ENCODE measurements at regions not wholly inside any gene's neighbourhood (a gene's known extent, or its start where the extent isn't known, plus 50 kb on each side); places are given as distances from the start of the nearest gene placed in this dataset.
"Not testable (repeated sequence)": the region's sequence is repeated elsewhere in the genome, so short reads cannot be mapped to it uniquely, and the experiment has no call there.

- DNase-seq: no peak
Observed at GRCh38 chr10:128178302-128178958, 52.2 kb upstream of the MKI67 start.

GRCh38 chr10:128180843-128181242 lies 54.6 kb upstream of the MKI67 start:
- DNase-seq: no peak

- no peak for DNase-seq
Observed at GRCh38 chr10:128185627-128186026, 59.4 kb upstream of the MKI67 start.

- no peak for DNase-seq
Observed at GRCh38 chr10:128186959-128187787, 61.0 kb upstream of the MKI67 start.

DNA sequence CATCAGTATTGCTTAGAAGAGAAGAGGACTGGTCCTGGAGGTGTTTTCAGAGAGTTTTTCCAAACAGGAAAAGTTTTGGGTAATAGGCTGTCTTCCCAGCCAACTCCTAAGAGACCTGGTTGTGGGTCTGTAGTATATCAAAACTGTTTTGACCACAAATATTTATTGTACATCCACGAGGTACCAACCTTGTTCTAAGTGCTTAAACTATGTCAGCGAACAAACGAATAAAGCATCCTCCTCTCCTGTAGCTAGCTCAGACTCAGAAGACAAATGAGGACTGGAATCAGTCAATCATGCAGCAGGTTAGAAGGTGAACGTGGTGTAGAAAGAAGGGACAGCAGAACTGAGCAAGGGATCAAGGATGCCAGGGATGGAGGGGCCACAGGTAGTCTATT lies 61.6 kb upstream of the MKI67 start:
- no peak for DNase-seq

DNA sequence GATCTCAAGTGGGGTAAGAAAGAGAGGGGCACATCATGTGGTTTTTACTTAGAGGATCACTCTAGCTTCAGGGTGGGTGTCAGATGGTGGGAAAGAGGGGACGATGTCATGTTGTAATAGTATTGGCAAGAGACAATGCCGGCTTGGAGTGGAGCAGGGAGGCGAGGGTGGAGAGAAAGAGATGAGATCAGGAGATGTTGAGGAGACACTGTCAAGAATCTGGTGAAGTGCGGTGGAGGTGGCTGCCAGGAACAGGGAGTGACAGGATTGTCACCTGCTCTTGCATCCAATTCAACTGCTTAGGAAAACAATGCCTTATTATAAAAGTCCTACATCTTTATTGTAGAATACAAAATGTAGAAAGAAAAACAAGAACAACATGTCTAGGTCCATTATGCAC lies 63.0 kb upstream of the MKI67 start:
- DNase-seq: no peak

DNA sequence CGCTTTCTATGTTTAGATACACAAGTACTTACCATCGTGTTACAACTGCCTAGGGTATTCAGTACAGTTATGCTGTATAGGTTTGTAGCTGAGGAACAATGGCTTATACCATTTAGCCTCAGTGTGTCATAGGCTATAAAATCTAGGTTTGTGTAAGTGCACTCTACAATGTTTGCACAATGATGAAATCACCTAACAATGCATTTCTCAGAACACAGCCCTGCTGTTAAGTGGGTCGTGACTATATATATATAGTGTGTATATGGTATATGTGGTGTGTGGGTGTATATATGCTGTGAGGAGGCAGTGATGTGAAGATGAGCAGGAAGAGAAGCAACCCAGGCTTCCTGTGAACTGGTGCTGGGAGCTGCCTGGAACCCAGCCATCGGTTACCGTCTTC lies 65.6 kb upstream of the MKI67 start:
- no peak for DNase-seq

GRCh38 chr10:128201826-128202225 lies 75.6 kb upstream of the MKI67 start:
- DNase-seq: not testable (repeated sequence)

- DNase-seq: no peak
Observed at GRCh38 chr10:128203028-128203427, 76.8 kb upstream of the MKI67 start.

DNA sequence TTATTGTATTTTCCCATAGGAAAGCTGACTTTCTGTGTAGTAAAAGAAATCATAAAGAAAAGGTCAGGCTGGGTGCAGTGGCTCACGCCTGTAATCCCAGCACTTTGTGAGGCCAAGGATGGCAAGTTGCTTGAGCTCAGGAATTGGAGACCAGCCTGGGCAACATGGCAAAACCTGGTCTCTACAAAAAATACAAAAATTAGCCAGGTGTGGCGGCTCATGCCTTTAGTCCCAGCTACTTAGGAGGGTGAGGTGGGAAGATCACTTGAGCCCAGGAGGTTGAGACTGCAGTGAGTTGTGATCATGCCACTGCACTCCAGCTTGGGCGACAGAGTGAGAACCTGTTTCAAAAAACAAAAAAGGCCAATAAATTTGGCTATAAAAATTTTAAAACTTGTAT lies 79.4 kb upstream of the MKI67 start:
- DNase-seq: not testable (repeated sequence)

DNA sequence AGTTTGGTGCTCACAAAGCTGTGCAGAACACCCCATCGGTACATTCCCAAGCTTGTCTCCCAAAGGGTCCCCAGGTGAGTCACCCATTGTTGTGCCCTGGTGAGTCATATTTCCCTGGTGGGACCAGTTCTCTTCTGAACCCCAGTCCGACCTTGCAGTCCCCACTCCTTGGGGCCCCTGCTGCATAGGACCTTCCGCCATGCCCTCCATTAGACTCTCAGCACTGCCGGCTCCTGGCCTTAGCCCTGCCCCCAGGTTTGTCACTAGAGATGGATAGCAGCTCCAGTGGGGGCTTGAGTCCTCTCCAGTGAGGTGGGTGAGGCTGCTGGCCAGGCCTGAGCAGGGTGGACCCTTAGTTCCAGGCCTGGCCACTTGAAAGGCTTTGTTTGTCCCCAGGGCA lies 80.5 kb upstream of the MKI67 start:
- no peak for DNase-seq

DNA sequence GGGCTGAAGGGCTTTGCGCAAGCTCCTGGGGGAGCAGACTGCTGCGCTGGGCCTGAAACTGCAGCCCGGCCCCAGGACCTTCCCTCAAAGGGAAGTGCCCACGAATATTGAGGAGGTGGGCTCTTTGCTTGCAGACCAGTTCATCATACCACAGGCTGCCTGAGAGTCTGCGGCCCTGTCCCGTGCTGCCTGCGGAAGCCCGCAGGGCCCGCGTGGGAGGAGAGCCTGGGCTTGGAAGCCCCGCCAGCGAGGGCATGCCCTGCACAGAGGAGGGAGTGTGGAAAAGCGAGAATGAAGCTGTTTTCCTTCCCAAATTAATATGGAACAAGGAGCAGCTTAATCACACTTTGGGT lies 83.6 kb upstream of the MKI67 start:
- no peak for DNase-seq

- DNase-seq: no peak
Observed at GRCh38 chr10:128210215-128211063, 84.2 kb upstream of the MKI67 start.

DNA sequence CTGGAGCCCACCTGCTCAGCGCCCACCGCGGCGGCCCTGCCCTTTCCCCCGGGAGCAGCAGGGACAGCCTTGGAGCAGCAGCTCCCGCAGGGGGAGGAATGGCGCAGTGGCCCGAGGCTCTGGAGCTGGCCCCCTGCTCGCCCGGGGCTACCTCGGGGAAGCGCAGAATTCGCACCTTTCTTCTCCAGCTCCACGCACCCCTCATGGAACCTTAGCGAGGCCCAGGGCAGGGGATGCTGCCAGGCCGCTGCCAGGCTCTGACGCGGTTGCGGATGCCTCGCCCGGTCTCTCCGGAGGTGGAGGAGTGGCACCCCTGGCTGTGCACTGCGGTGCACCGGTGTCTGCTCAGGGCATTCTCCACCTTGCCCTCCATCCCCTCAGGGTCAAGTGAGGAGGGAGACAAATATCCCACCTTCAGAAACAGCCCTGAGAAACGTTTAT lies 84.9 kb upstream of the MKI67 start:
- DNase-seq: no peak

DNA sequence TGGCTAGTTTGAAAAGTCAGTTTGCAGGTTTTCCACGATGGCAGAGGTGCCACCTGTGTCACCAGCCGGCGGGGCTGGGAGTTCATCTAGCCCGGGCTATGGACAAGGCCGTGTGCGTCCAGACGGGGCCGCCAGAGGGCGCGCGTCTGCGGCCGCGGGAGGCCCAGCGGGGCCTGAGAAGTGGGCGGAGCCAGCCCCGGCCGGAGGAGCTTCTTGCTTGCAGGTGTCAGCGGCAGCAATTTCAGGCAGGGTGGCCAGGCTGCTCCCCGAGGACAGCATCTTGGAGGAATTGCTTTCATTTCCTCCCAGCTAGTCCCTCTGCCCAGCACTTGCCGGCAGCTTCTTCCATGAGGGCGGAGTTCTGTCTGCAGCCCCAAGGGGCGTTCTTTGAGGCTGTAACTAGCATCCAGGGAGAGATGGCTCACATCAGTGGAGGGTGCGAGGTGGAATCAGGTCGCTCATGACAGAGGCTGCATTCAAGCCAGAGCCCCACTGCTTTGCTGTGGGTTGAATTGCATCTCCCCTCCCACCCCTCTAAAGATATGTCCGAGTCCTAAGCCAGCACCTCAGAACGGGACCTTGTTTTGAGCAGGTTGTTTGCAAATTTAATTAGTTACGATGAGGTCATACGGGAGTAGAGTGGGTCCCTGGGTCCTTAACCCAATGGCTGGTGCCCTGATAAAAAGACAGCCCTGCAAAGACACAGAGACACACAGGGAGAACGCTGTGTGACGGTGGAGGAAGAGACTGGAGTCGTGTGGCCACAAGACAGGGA lies 85.9 kb upstream of the MKI67 start:
- DNase-seq: peak; percentile 0

GRCh38 chr10:128213156-128213555 lies 86.9 kb upstream of the MKI67 start:
- no peak for DNase-seq

- DNase-seq: no peak
Observed at GRCh38 chr10:128215733-128216132, 89.5 kb upstream of the MKI67 start.

- DNase-seq: no peak
Observed at GRCh38 chr10:128217136-128217535, 90.9 kb upstream of the MKI67 start.

- no peak for DNase-seq
Observed at GRCh38 chr10:128218161-128218560, 91.9 kb upstream of the MKI67 start.

GRCh38 chr10:128219295-128219694 lies 93.1 kb upstream of the MKI67 start:
- DNase-seq: no peak

- no peak for DNase-seq
Observed at GRCh38 chr10:128220021-128220420, 93.8 kb upstream of the MKI67 start.

- no peak for DNase-seq
Observed at GRCh38 chr10:128221117-128221516, 94.9 kb upstream of the MKI67 start.

- DNase-seq: no peak
Observed at GRCh38 chr10:128221807-128222206, 95.6 kb upstream of the MKI67 start.
